Activated naive CD4-positive, alpha-beta T cell treated with anti-CD3 and anti-CD28 coated beads, Interleukin-2, amount 50 U/mL, for 24 hours (primary cell): ENCODE measurements at regions not wholly inside any gene's neighbourhood (a gene's known extent, or its start where the extent isn't known, plus 50 kb on each side); places are given as distances from the start of the nearest gene placed in this dataset.

Experiments
- H3K27ac Mint-ChIP-seq: one replicate; pipeline ENCODE4 v1.8.0; 2021; ENCODE audit warnings: mild to moderate bottlenecking, mixed read lengths
- H3K27me3 Mint-ChIP-seq: one replicate; pipeline ENCODE4 v1.8.0; 2021; ENCODE audit warnings: mixed read lengths
- H3K36me3 Mint-ChIP-seq: one replicate; pipeline ENCODE4 v1.8.0; 2021; ENCODE audit warnings: mixed read lengths
- H3K4me1 Mint-ChIP-seq: one replicate; pipeline ENCODE4 v1.8.0; 2021; ENCODE audit warnings: mixed read lengths
- H3K4me3 Mint-ChIP-seq: one replicate; pipeline ENCODE4 v1.8.0; 2021; ENCODE audit warnings: mild to moderate bottlenecking, mixed read lengths
- H3K9me3 Mint-ChIP-seq: one replicate; pipeline ENCODE4 v1.8.0; 2021; ENCODE audit warnings: mixed read lengths

- H3K9me3 Mint-ChIP-seq: no peaks in the 10 kb centered on the region
- H3K27me3 Mint-ChIP-seq: peaks cover 5% of the 10 kb centered on the region
- no peak overlapping the region for H3K4me3 Mint-ChIP-seq
- no peak overlapping the region for H3K27ac Mint-ChIP-seq
- no peaks in the 10 kb centered on the region for H3K36me3 Mint-ChIP-seq
- no peaks in the 10 kb centered on the region for H3K4me1 Mint-ChIP-seq
Observed at GRCh38 chr7:156435486-156436231, 204.9 kb upstream of the RNF32 start.

GRCh38 chr7:156434706-156435105 lies 205.9 kb upstream of the RNF32 start:
- no peak overlapping the region for H3K4me3 Mint-ChIP-seq
- H3K36me3 Mint-ChIP-seq: no peaks in the 10 kb centered on the region
- peaks cover 5% of the 10 kb centered on the region for H3K27me3 Mint-ChIP-seq
- H3K9me3 Mint-ChIP-seq: no peaks in the 10 kb centered on the region
- no peak overlapping the region for H3K27ac Mint-ChIP-seq
- H3K4me1 Mint-ChIP-seq: no peaks in the 10 kb centered on the region

- Mint-ChIP-seq H3K4me1 (no peaks in the 10 kb centered on the region), H3K9me3 (no peaks in the 10 kb centered on the region), H3K27ac (no peak overlapping the region), H3K36me3 (no peaks in the 10 kb centered on the region), H3K4me3 (no peak overlapping the region), H3K27me3 (peaks cover 5% of the 10 kb centered on the region)
Observed at GRCh38 chr7:156432018-156432417, 208.6 kb upstream of the RNF32 start.

- Mint-ChIP-seq H3K27me3 (peaks cover 5% of the 10 kb centered on the region), H3K27ac (peak overlapping the region; percentile 6), H3K36me3 (no peaks in the 10 kb centered on the region), H3K4me1 (no peaks in the 10 kb centered on the region), H3K9me3 (no peaks in the 10 kb centered on the region), H3K4me3 (no peak overlapping the region)
Observed at GRCh38 chr7:156430109-156430508, 210.5 kb upstream of the RNF32 start.

- Mint-ChIP-seq H3K27ac (no peak overlapping the region), H3K4me3 (no peak overlapping the region), H3K9me3 (no peaks in the 10 kb centered on the region), H3K27me3 (peaks cover 9% of the 10 kb centered on the region), H3K4me1 (no peaks in the 10 kb centered on the region), H3K36me3 (no peaks in the 10 kb centered on the region)
Observed at GRCh38 chr7:156429514-156429913, 211.1 kb upstream of the RNF32 start.

GRCh38 chr7:156423876-156424275 lies 216.7 kb upstream of the RNF32 start:
- no peaks in the 10 kb centered on the region for H3K36me3 Mint-ChIP-seq
- H3K27me3 Mint-ChIP-seq: peaks cover 13% of the 10 kb centered on the region
- no peaks in the 10 kb centered on the region for H3K4me1 Mint-ChIP-seq
- H3K4me3 Mint-ChIP-seq: no peak overlapping the region
- H3K27ac Mint-ChIP-seq: no peak overlapping the region
- peaks cover 5% of the 10 kb centered on the region for H3K9me3 Mint-ChIP-seq

GRCh38 chr7:156420496-156420895 lies 220.1 kb upstream of the RNF32 start:
- Mint-ChIP-seq H3K4me1 (no peaks in the 10 kb centered on the region), H3K27ac (no peak overlapping the region), H3K4me3 (no peak overlapping the region), H3K9me3 (peaks cover 5% of the 10 kb centered on the region), H3K36me3 (no peaks in the 10 kb centered on the region), H3K27me3 (peaks cover 13% of the 10 kb centered on the region)

- Mint-ChIP-seq H3K27me3 (peaks cover 15% of the 10 kb centered on the region), H3K27ac (no peak overlapping the region), H3K9me3 (peaks cover 5% of the 10 kb centered on the region), H3K36me3 (no peaks in the 10 kb centered on the region), H3K4me3 (no peak overlapping the region), H3K4me1 (no peaks in the 10 kb centered on the region)
Observed at GRCh38 chr7:156419782-156420181, 220.8 kb upstream of the RNF32 start.

GRCh38 chr7:156402255-156402654 lies 238.3 kb upstream of the RNF32 start:
- H3K27me3 Mint-ChIP-seq: no peaks in the 10 kb centered on the region
- no peak overlapping the region for H3K27ac Mint-ChIP-seq
- H3K4me1 Mint-ChIP-seq: no peaks in the 10 kb centered on the region
- H3K36me3 Mint-ChIP-seq: no peaks in the 10 kb centered on the region
- no peaks in the 10 kb centered on the region for H3K9me3 Mint-ChIP-seq
- no peak overlapping the region for H3K4me3 Mint-ChIP-seq

GRCh38 chr7:156401617-156402016 lies 239.0 kb upstream of the RNF32 start:
- H3K36me3 Mint-ChIP-seq: no peaks in the 10 kb centered on the region
- no peak overlapping the region for H3K4me3 Mint-ChIP-seq
- H3K27me3 Mint-ChIP-seq: no peaks in the 10 kb centered on the region
- no peaks in the 10 kb centered on the region for H3K9me3 Mint-ChIP-seq
- no peak overlapping the region for H3K27ac Mint-ChIP-seq
- H3K4me1 Mint-ChIP-seq: no peaks in the 10 kb centered on the region

- Mint-ChIP-seq H3K9me3 (no peaks in the 10 kb centered on the region), H3K4me3 (no peak overlapping the region), H3K27ac (no peak overlapping the region), H3K36me3 (no peaks in the 10 kb centered on the region), H3K27me3 (no peaks in the 10 kb centered on the region), H3K4me1 (no peaks in the 10 kb centered on the region)
Observed at GRCh38 chr7:156400046-156400445, 240.5 kb upstream of the RNF32 start.

- no peaks in the 10 kb centered on the region for H3K9me3 Mint-ChIP-seq
- H3K36me3 Mint-ChIP-seq: no peaks in the 10 kb centered on the region
- H3K27me3 Mint-ChIP-seq: no peaks in the 10 kb centered on the region
- no peak overlapping the region for H3K4me3 Mint-ChIP-seq
- no peaks in the 10 kb centered on the region for H3K4me1 Mint-ChIP-seq
- no peak overlapping the region for H3K27ac Mint-ChIP-seq
Observed at GRCh38 chr7:156397249-156397648, 243.3 kb upstream of the RNF32 start.

- no peak overlapping the region for H3K4me3 Mint-ChIP-seq
- H3K27me3 Mint-ChIP-seq: peaks cover 2% of the 10 kb centered on the region
- H3K36me3 Mint-ChIP-seq: no peaks in the 10 kb centered on the region
- H3K4me1 Mint-ChIP-seq: no peaks in the 10 kb centered on the region
- no peak overlapping the region for H3K27ac Mint-ChIP-seq
- H3K9me3 Mint-ChIP-seq: peaks cover 8% of the 10 kb centered on the region
Observed at GRCh38 chr7:156389116-156389692, 251.4 kb upstream of the RNF32 start.

- H3K36me3 Mint-ChIP-seq: no peaks in the 10 kb centered on the region
- H3K4me1 Mint-ChIP-seq: no peaks in the 10 kb centered on the region
- no peaks in the 10 kb centered on the region for H3K9me3 Mint-ChIP-seq
- peaks cover 2% of the 10 kb centered on the region for H3K27me3 Mint-ChIP-seq
- H3K4me3 Mint-ChIP-seq: no peak overlapping the region
- no peak overlapping the region for H3K27ac Mint-ChIP-seq
Observed at GRCh38 chr7:156386097-156386496, 254.5 kb upstream of the RNF32 start.

GRCh38 chr7:156384706-156385105 lies 255.9 kb upstream of the RNF32 start:
- no peaks in the 10 kb centered on the region for H3K4me1 Mint-ChIP-seq
- no peak overlapping the region for H3K4me3 Mint-ChIP-seq
- H3K36me3 Mint-ChIP-seq: no peaks in the 10 kb centered on the region
- no peaks in the 10 kb centered on the region for H3K27me3 Mint-ChIP-seq
- no peak overlapping the region for H3K27ac Mint-ChIP-seq
- no peaks in the 10 kb centered on the region for H3K9me3 Mint-ChIP-seq

GRCh38 chr7:156383526-156383925 lies 257.0 kb upstream of the RNF32 start:
- Mint-ChIP-seq H3K4me1 (no peaks in the 10 kb centered on the region), H3K27ac (no peak overlapping the region), H3K36me3 (no peaks in the 10 kb centered on the region), H3K27me3 (no peaks in the 10 kb centered on the region), H3K9me3 (no peaks in the 10 kb centered on the region), H3K4me3 (no peak overlapping the region)

- no peaks in the 10 kb centered on the region for H3K36me3 Mint-ChIP-seq
- H3K9me3 Mint-ChIP-seq: no peaks in the 10 kb centered on the region
- H3K4me3 Mint-ChIP-seq: no peak overlapping the region
- no peak overlapping the region for H3K27ac Mint-ChIP-seq
- H3K4me1 Mint-ChIP-seq: no peaks in the 10 kb centered on the region
- peaks cover 9% of the 10 kb centered on the region for H3K27me3 Mint-ChIP-seq
Observed at GRCh38 chr7:156380261-156380660, 260.3 kb upstream of the RNF32 start.
